HG03039 (cell line): ENCODE measurements at regions not wholly inside any gene's neighbourhood (a gene's known extent, or its start where the extent isn't known, plus 50 kb on each side); places are given as distances from the start of the nearest gene placed in this dataset.
"Not testable (repeated sequence)": the region's sequence is repeated elsewhere in the genome, so short reads cannot be mapped to it uniquely, and the experiment has no call there.

Source experiments
- ATAC-seq: cut with Tn5 transposase; IDR thresholded peaks from one replicate; pipeline ENCODE4 v1.9.1; 2021; ENCODE audit warnings: mild to moderate bottlenecking, moderate library complexity; ENCODE audit not compliant: unreplicated experiment

GRCh38 chr4:174183259-174183658 lies 100.2 kb downstream of the FBXO8 start:
- no peak for ATAC-seq

- no peak for ATAC-seq
Measured at GRCh38 chr4:174181827-174182226, 101.6 kb downstream of the FBXO8 start.

DNA sequence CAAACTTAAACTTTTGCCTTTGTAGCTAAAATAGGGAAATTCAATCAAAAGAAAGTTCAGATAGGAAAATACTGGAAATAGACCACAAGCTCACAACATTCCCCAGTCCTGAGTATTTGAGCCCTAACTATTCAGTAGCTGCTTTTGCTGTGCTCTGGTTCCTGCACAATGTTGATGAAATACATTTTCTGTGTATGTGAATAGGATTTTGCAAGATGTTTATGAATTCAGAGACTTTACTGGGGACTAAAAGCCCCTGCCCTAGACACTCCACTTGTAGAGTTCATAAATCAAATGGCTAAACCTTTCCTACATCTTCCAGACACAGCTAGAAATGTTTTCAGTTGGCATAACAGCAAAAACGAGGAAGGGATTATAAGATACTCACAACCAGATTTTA lies 105.9 kb downstream of the FBXO8 start:
- ATAC-seq: no peak

DNA sequence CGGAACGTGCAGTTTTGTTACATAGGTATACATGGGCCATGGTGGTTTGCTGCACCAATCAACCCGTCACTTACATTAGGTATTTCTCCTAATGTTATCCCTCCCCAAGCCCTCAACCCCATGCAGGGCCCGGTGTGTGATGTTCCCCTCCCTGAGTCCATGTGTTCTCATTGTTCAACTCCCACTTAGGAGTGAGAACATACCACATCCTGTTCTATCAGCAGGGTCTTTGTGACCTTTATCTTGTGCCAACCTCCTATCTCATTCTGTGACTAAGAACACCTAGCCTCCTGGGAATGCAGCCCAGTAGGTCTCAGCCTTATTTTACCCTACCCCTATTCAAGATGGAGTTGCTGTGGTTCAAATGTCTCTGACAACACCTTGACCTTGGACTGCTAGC lies 107.6 kb downstream of the FBXO8 start:
- not testable (repeated sequence) for ATAC-seq

DNA sequence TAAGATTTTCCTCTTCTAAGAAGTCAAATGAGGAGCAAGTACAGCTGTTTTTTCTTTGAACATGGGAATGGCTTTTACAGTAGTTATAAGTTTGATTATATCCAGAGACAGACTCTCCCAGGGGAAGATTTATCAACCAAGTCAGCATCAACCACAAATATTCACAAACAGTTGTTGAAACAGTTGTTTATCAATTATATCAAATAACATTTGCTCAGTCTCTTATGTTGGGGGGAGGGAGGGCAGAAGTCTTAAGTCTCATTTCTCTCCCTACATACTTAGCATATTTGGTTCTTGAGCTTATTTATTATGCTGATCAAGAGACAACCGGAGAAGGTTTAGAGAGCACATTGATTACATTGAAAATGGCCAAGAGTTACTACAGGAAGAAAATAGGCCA lies 110.1 kb downstream of the FBXO8 start:
- no peak for ATAC-seq

DNA sequence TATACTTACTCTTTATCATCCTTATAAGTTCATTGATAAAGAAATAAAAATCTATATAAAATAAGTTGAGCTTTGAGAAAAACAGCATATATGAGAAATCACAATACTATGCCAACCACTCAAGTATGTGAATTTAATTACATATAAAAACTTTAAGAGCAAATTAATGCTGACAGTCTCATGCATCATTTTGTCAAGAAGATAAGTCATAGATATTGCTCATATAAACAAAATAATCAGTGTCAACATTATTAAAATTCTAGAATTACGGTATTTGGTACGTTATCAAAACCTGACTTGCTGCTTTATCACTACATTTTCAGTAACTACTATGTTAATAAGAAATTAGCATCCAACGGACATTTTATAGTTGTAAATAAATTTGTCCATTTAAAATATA lies 111.2 kb downstream of the FBXO8 start:
- no peak for ATAC-seq

DNA sequence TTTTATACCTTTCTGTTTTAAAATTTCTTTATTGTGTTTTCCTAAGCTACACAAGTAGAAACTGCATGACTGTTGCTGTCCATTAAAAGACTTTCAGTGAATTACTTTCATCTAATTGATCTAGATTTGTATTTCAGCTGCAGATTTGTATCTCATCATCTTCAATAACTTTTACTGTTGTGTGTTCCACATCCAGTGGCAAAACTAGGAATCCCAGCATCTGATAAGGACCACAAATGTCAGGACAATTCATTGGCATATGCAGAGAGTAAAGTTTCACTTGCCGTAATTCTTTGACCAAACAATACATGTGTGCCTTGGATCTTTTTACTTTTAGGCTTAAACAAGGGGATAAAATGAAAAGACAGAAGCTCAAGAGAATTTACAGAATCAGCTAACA lies 112.6 kb downstream of the FBXO8 start:
- no peak for ATAC-seq

DNA sequence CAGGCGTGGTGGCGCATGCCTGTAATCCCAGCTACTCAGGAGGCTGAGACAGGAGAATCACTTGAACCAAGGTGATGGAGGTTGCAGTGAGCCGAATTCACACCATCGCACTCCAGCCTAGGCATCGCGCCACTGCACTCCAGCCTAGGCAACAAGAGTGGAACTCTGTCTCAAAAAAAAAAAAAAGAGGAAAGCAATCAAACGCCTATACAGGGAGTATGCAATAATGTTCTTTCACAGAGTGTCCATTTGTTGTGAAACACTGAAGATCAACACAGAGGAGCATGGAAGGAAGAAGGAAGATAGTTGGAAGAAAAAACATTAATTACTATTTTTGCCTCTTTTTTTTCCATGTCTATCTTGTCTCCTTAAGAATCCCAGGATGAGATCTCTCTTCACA lies 113.4 kb downstream of the FBXO8 start:
- no peak for ATAC-seq

- no peak for ATAC-seq
Measured at GRCh38 chr4:174157106-174157607, 126.3 kb downstream of the FBXO8 start.

- ATAC-seq: peak; percentile 79
Measured at GRCh38 chr4:174156239-174156826, 127.1 kb downstream of the FBXO8 start.

DNA sequence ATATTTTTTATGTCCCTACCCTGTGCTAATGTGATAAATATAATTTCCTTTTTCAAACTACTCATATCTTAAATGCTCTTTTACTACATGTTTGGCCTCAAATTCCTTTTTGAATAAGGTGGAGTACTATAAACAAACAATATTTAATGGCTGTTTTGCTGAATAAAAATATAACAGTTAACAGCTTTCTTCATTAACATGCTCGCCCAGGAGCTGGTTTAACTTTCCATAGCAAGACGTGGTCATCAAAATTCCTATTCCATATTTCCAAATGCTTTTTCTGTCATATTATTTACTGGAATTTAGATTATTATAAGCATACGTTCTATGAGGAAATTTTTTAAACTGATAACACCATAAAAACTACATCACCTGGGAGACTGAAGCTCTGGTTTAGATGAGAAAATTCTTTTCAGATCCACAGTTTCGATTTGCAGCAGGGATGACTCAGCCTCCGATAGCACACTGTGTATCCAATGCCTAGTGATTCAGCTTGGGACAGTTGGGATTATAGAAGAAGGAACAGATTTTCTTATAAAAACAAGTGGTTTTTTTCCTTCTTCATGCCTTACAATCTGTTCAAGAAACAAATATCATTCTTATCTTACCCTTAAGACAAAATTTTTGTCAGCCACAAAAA lies 129.1 kb downstream of the FBXO8 start:
- no peak for ATAC-seq

DNA sequence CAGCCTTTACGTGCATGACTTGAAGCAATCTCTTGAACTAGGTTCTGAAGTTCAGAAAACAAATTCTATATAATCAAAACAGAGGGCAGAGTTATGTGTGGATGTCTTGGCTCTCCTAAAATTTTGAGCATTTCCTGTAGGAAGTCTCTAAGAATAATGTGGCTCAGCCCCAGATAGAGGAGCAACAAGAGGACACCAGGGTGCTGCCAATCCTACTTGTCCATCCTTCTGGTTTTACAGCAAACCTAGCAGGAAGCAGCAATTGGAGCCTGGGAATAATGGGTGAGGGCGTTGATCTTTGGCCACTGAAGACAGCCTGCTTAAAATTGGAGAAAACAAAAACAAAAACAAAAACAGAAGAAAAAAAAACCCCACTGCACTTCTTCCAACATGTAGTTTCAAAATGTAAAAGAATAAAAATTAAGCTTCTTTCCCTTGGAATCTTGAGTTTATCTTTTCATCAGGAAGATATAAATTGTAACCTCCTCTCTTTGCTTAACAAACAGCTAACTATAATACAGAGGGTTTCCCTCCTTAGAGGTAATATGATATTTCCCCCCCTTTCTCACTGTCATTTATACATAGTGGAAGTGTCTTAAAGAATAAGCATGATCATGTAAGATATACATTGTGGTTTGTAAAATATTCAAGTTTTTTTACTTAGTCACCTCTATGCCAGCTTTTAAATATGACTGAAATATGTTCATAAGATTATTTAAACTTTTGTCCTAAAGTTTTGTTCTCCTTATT lies 130.6 kb downstream of the FBXO8 start:
- no peak for ATAC-seq

DNA sequence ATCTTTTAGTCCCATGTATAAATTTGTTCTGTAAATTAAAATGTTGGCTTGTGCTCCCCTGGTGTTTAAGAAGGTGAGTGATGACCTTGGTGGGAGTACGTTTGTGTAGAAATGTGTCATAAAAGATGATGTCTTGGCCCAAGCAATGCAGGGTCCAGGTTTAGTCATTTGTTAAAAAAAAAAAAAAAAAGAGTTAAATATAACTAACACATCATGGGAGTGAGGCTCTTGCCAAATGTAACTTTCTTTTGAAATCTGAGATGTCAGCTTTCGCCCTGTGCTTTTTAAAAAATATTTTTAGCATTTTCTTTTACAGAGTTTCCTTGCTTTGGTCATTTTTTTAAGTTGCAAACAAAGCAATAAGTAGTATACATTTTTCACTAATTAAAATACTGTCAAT lies 135.6 kb downstream of the FBXO8 start:
- ATAC-seq: no peak

- no peak for ATAC-seq
Measured at GRCh38 chr4:174144106-174144505, 139.4 kb downstream of the FBXO8 start.

- no peak for ATAC-seq
Measured at GRCh38 chr4:174141876-174142275, 141.6 kb downstream of the FBXO8 start.

DNA sequence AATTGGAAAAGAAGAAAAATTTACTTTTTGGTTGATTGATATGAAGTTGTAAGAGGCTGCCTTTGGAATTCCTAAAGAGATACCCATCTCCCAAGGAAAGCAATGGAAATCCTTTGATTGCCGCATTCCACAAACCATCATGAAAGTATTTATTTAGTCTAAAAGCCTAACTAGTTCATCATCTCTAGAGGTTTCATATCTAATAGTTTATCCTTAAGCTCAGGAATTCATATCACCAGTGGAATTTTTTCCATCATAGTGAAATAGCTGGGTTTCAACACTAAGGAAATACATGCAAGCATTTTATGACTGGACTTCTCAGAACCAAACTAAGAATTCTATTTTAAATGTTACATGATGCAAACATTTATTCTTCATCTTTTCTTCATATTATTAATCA lies 144.9 kb downstream of the FBXO8 start:
- no peak for ATAC-seq

- no peak for ATAC-seq
Measured at GRCh38 chr4:174137698-174138097, 145.8 kb downstream of the FBXO8 start.

DNA sequence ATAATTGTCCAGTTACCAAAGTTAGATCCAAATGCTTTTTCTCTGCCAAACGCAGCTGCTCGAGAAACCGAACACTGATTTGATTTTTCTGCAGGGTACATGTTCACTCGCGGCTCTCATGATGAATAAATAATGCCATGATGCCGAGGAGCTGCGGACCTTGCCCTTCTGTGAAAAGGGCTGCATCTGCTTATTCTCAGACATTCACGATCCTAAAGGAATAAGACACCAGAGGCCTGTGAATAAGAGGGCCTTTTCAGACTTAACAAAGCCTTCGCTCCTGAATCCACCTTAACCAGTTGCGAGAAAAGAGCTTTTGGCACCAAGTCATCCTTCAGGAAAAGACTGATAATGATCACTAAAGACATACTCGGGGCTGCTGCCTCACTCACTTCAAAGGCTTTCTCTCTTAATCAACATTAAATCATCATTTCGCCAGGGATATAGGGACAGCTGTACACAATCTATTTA lies 147.5 kb downstream of the FBXO8 start:
- ATAC-seq: no peak

- ATAC-seq: no peak
Measured at GRCh38 chr4:174135530-174135929, 147.9 kb downstream of the FBXO8 start.

GRCh38 chr4:174134361-174134760 lies 149.1 kb downstream of the FBXO8 start:
- ATAC-seq: no peak

DNA sequence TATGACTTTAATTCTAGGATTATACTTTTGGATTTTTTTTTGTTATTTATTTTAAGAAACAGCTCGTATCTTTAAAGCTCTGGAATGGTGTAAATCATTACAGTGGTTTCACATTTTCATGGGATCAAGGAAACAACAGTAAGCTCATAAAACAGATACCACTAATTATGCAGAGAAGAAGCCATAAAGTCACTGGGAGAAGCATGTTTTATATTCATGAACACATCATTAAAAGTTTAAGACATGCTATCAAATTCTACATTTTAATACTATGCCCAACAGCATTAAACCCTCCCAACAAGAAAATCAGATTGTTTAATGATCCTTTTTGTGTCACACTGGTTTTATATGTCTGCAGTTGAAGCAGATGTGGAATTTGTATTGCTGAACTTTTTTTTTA lies 149.9 kb downstream of the FBXO8 start:
- ATAC-seq: no peak

GRCh38 chr4:174131901-174132300 lies 151.6 kb downstream of the FBXO8 start:
- no peak for ATAC-seq
